Fibroblast of lung (primary cell): ENCODE measurements at regions not wholly inside any gene's neighbourhood (a gene's known extent, or its start where the extent isn't known, plus 50 kb on each side); places are given as distances from the start of the nearest gene placed in this dataset.
"Not testable (repeated sequence)": the region's sequence is repeated elsewhere in the genome, so short reads cannot be mapped to it uniquely, and the experiment has no call there.

Experiments
- DNase-seq, 2 donors: peaks; one replicate each; pipeline versions ENCODE4 v3.0.0 to v3.0.0-alpha.2; 2010; ENCODE audit warnings: low read depth in 2 of 2
- H2AFZ ChIP-seq: 2 replicates; pipeline ENCODE4 v1.5.1; 2012; ENCODE audit warnings: low read length, control low read depth, inconsistent platforms
- H3K27ac ChIP-seq: 2 replicates; pipeline ENCODE4 v1.5.1; 2011; ENCODE audit warnings: low read length, control low read depth; ENCODE audit not compliant: insufficient read depth
- H3K27me3 ChIP-seq: 2 replicates; pipeline ENCODE4 v1.5.1; 2011; ENCODE audit warnings: mild to moderate bottlenecking, low read length; ENCODE audit not compliant: control insufficient read depth, insufficient read depth
- H3K36me3 ChIP-seq: 2 replicates; pipeline ENCODE4 v1.5.1; 2011; ENCODE audit warnings: low read length; ENCODE audit not compliant: control insufficient read depth, insufficient read depth
- H3K4me1 ChIP-seq: 2 replicates; pipeline ENCODE4 v1.5.1; 2011; ENCODE audit warnings: low read length; ENCODE audit not compliant: control insufficient read depth, insufficient read depth; ENCODE audit errors: extremely low read depth
- H3K4me2 ChIP-seq: 2 replicates; pipeline ENCODE4 v1.5.1; 2011; ENCODE audit warnings: low read length, control low read depth; ENCODE audit not compliant: insufficient read depth; ENCODE audit errors: extremely low read depth
- H3K4me3 ChIP-seq, 4 experiments: fragments of 200-600 bp in 1 of 4; sonication (generic) in 1 of 4; replicated peaks in 1 of 4; 2 replicates each; pipeline ENCODE4 v1.5.1; 2011 to 2016; ENCODE audit warnings: low read length in 4 of 4, low read depth in 3 of 4, mild to moderate bottlenecking in 3 of 4, control low read depth in 2 of 4, inconsistent platforms in 1 of 4, mixed read lengths in 1 of 4; ENCODE audit not compliant: insufficient read depth in 1 of 4; ENCODE audit errors: control extremely low read depth in 1 of 4
- H3K79me2 ChIP-seq: 2 replicates; pipeline ENCODE4 v1.5.1; 2012; ENCODE audit warnings: mild to moderate bottlenecking, low read length, inconsistent platforms; ENCODE audit not compliant: control insufficient read depth, insufficient read depth
- H3K9ac ChIP-seq: 2 replicates; pipeline ENCODE4 v1.5.1; 2011; ENCODE audit warnings: mild to moderate bottlenecking, low read length, control low read depth; ENCODE audit not compliant: insufficient read depth
- H3K9me3 ChIP-seq: 2 replicates; pipeline ENCODE4 v1.5.1; 2012; ENCODE audit warnings: low read depth, low read length; ENCODE audit not compliant: control insufficient read depth, insufficient read depth
- H4K20me1 ChIP-seq: 2 replicates; pipeline ENCODE4 v1.5.1; 2011; ENCODE audit warnings: low read length; ENCODE audit not compliant: control insufficient read depth, insufficient read depth; ENCODE audit errors: extremely low read depth
- EZH2 ChIP-seq: IDR thresholded peaks from 2 replicates; pipeline ENCODE4 v1.5.1; 2012; ENCODE audit warnings: low read length, control low read depth, mild to moderate bottlenecking; ENCODE audit errors: missing control alignments
- TF ChIP-seq, protein P1 (sequence below), 2 donors: IDR thresholded peaks in 1 of 2; conservative IDR thresholded peaks in 1 of 2; 1 replicate in 1 of 2; 2 replicates in 1 of 2; pipeline ENCODE4 v1.5.1; 2011 to 2012; ENCODE audit warnings: low read length in 2 of 2, control low read depth in 1 of 2, inconsistent platforms in 1 of 2, low read depth in 1 of 2, mild to moderate bottlenecking in 1 of 2

- Histone ChIP-seq H3K4me1 (peaks cover 12% of the 10 kb centered on the region), H3K9me3 (no peaks in the 10 kb centered on the region), H3K36me3 (no peaks in the 10 kb centered on the region), H3K27ac (no peak overlapping the region), H3K9ac (no peak overlapping the region), H3K27me3 (no peaks in the 10 kb centered on the region), H2AFZ (no peak overlapping the region), H3K79me2 (no peaks in the 10 kb centered on the region), H4K20me1 (no peaks in the 10 kb centered on the region), H3K4me3 (no peak overlapping the region), H3K4me2 (no peak overlapping the region)
- no peak for DNase-seq
- no peak for TF ChIP-seq EZH2
- TF ChIP-seq, protein P1, sequence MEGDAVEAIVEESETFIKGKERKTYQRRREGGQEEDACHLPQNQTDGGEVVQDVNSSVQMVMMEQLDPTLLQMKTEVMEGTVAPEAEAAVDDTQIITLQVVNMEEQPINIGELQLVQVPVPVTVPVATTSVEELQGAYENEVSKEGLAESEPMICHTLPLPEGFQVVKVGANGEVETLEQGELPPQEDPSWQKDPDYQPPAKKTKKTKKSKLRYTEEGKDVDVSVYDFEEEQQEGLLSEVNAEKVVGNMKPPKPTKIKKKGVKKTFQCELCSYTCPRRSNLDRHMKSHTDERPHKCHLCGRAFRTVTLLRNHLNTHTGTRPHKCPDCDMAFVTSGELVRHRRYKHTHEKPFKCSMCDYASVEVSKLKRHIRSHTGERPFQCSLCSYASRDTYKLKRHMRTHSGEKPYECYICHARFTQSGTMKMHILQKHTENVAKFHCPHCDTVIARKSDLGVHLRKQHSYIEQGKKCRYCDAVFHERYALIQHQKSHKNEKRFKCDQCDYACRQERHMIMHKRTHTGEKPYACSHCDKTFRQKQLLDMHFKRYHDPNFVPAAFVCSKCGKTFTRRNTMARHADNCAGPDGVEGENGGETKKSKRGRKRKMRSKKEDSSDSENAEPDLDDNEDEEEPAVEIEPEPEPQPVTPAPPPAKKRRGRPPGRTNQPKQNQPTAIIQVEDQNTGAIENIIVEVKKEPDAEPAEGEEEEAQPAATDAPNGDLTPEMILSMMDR (conservative IDR thresholded peaks at IDR 0.05 in 1 of 2, IDR thresholded peaks at IDR 0.05 in 1 of 2; ENCODE audit: low read depth in 1 of 2, low read length in 2 of 2), result no peak
These were observed 549.4 kb upstream of the KLF4 start for GRCh38 chr9:108039012-108039411.

DNA sequence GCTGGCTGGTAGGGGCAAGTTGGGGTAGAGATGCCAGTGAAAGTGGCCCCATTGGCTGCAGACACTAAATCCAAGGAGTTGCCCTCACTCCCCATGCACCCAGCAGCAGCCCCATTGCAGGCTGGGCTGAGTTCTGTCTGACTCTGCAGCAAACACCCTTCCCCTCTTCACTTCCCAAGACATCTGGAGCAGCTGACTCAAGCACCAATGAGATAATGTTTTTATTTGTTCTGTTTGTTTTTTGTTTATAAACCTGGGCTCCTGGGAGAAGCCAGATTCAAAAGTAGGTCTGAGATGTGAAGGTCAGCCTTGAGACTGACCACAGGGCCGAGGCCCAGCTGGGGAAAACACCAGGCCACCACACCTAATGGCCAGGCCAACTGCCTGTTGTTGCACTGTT, 545.9 kb upstream of the KLF4 start:
- Histone ChIP-seq H4K20me1 (no peaks in the 10 kb centered on the region), H3K27ac (peak overlapping the region; percentile 48), H3K9ac (no peak overlapping the region), H3K4me1 (peaks cover 3% of the 10 kb centered on the region), H3K4me3 (no peak overlapping the region), H3K36me3 (no peaks in the 10 kb centered on the region), H2AFZ (no peak overlapping the region), H3K4me2 (no peak overlapping the region), H3K9me3 (no peaks in the 10 kb centered on the region), H3K79me2 (no peaks in the 10 kb centered on the region), H3K27me3 (no peaks in the 10 kb centered on the region)
- DNase-seq, result peak in 1 of 2 donors; percentile 19
- TF ChIP-seq, protein P1 (conservative IDR thresholded peaks at IDR 0.05 in 1 of 2, IDR thresholded peaks at IDR 0.05 in 1 of 2; ENCODE audit: low read depth in 1 of 2, low read length in 2 of 2), result no peak
- no peak for TF ChIP-seq EZH2

- Histone ChIP-seq H3K36me3 (no peaks in the 10 kb centered on the region), H3K27ac (peak overlapping the region; percentile 48), H3K9ac (no peak overlapping the region), H3K4me3 (no peak overlapping the region), H3K9me3 (no peaks in the 10 kb centered on the region), H3K4me2 (no peak overlapping the region), H2AFZ (no peak overlapping the region), H4K20me1 (no peaks in the 10 kb centered on the region), H3K79me2 (no peaks in the 10 kb centered on the region), H3K27me3 (no peaks in the 10 kb centered on the region), H3K4me1 (peaks cover 3% of the 10 kb centered on the region)
- TF ChIP-seq, protein P1 (conservative IDR thresholded peaks at IDR 0.05 in 1 of 2, IDR thresholded peaks at IDR 0.05 in 1 of 2; ENCODE audit: low read depth in 1 of 2, low read length in 2 of 2), result no peak
- TF ChIP-seq EZH2, result no peak
- DNase-seq, result peak; percentile 76 to 91
These were observed 544.7 kb upstream of the KLF4 start for GRCh38 chr9:108033976-108034964.

- H3K4me3 ChIP-seq, DNase-seq, H4K20me1 ChIP-seq, H3K79me2 ChIP-seq, H3K36me3 ChIP-seq, H3K4me2 ChIP-seq, H2AFZ ChIP-seq, H3K9ac ChIP-seq, H3K27me3 ChIP-seq, H3K27ac ChIP-seq, H3K4me1 ChIP-seq, H3K9me3 ChIP-seq: not testable (repeated sequence)
These were observed 542.5 kb upstream of the KLF4 start for GRCh38 chr9:108032079-108032478.
